Right lobe of liver (tissue), 4 donors: ENCODE measurements at regions not wholly inside any gene's neighbourhood (a gene's known extent, or its start where the extent isn't known, plus 50 kb on each side); places are given as distances from the start of the nearest gene placed in this dataset.

Experiments used
- POLR2A ChIP-seq: fragments of 450-650 bp; IDR thresholded peaks from one replicate; pipeline ENCODE4 v1.6.1; 2017; ENCODE audit warnings: antibody characterized with exemption, mild to moderate bottlenecking
- TF ChIP-seq, protein P1 (sequence below), 4 donors: fragments of 200-600 bp in 3 of 4; fragments of 450-650 bp in 1 of 4; IDR thresholded peaks; one replicate each; pipeline versions ENCODE4 v1.5.1 to v1.8.0; 2016 to 2022; ENCODE audit warnings: antibody characterized with exemption in 4 of 4, mild to moderate bottlenecking in 2 of 4
- donor health status: DM: no; HTN: no; CAD: no.
- donor health status: DM: no; HTN: no; CAD: no.
- donor health status: DM: no; HTN: yes; CAD: no.

DNA sequence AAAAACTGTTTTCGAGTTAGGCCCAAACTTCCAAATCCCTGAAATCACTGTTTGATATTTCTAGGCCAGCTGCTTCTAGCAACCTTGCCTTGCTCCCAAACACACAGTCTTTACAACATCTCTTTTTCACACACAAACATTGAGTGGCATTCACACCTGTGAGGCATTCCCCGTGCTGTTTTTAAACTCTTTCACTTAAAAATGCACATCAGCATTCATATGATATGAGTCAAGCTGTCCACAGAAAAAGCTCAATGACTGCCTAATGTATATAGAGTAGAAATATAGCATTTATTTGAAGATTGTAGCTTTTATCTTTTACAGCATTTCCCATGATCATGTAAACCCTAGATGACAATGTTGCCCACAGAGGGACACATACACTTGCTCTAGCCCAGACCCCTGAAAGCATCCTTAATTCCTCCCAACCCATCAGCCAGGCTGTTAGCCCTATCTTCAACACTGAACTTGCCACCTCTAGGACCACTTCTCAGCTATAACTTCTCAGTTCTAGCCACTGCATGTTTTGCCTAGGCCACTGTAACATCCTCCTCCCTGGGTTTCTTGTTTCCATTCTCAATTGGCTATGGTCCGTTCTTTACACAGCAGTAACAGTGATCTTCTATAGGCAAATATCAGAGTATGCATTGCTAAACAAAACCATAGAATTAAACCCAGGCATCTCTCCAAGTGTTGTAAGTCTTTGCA is 782.6 kb downstream of the DIPK2A start:
- no peak for TF ChIP-seq POLR2A
- TF ChIP-seq, protein P1, sequence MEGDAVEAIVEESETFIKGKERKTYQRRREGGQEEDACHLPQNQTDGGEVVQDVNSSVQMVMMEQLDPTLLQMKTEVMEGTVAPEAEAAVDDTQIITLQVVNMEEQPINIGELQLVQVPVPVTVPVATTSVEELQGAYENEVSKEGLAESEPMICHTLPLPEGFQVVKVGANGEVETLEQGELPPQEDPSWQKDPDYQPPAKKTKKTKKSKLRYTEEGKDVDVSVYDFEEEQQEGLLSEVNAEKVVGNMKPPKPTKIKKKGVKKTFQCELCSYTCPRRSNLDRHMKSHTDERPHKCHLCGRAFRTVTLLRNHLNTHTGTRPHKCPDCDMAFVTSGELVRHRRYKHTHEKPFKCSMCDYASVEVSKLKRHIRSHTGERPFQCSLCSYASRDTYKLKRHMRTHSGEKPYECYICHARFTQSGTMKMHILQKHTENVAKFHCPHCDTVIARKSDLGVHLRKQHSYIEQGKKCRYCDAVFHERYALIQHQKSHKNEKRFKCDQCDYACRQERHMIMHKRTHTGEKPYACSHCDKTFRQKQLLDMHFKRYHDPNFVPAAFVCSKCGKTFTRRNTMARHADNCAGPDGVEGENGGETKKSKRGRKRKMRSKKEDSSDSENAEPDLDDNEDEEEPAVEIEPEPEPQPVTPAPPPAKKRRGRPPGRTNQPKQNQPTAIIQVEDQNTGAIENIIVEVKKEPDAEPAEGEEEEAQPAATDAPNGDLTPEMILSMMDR (IDR thresholded peaks at IDR 0.05), result no peak
